IgD-negative memory B cell (primary cell): ENCODE measurements at regions not wholly inside any gene's neighbourhood (a gene's known extent, or its start where the extent isn't known, plus 50 kb on each side); places are given as distances from the start of the nearest gene placed in this dataset.
"Not testable (repeated sequence)": the region's sequence is repeated elsewhere in the genome, so short reads cannot be mapped to it uniquely, and the experiment has no call there.

Experiments
- H3K27ac Mint-ChIP-seq, 3 donors: one replicate each; pipeline ENCODE4 v1.8.0; 2020 to 2022; ENCODE audit warnings: mild to moderate bottlenecking in 3 of 3, mixed read lengths in 3 of 3, moderate library complexity in 1 of 3
- H3K27me3 Mint-ChIP-seq: one replicate; pipeline ENCODE4 v1.8.0; 2021; ENCODE audit warnings: mixed read lengths
- H3K36me3 Mint-ChIP-seq: one replicate; pipeline ENCODE4 v1.8.0; 2020; ENCODE audit warnings: mild to moderate bottlenecking, mixed read lengths
- H3K4me1 Mint-ChIP-seq, 3 donors: one replicate each; pipeline ENCODE4 v1.8.0; 2020 to 2022; ENCODE audit warnings: mixed read lengths in 3 of 3, mild to moderate bottlenecking in 1 of 3
- H3K4me3 Mint-ChIP-seq, 4 donors: one replicate each; pipeline ENCODE4 v1.8.0; 2020 to 2022; ENCODE audit warnings: mild to moderate bottlenecking in 4 of 4, mixed read lengths in 4 of 4, moderate library complexity in 3 of 4
- H3K9me3 Mint-ChIP-seq, 3 donors: one replicate each; pipeline ENCODE4 v1.8.0; 2020 to 2021; ENCODE audit warnings: mixed read lengths in 3 of 3, mild to moderate bottlenecking in 1 of 3

- no peak overlapping the region for H3K27ac Mint-ChIP-seq
- H3K4me3 Mint-ChIP-seq = no peak overlapping the region
- no peaks in the 10 kb centered on the region for H3K27me3 Mint-ChIP-seq
- no peaks in the 10 kb centered on the region for H3K36me3 Mint-ChIP-seq
- no peaks in the 10 kb centered on the region for H3K4me1 Mint-ChIP-seq
- H3K9me3 Mint-ChIP-seq = peaks cover 0 to 5% (median 2%) of the 10 kb centered on the region in 3 donors
Observed at GRCh38 chr4:32864713-32865351, 2144.7 kb downstream of the PCDH7 start.

DNA sequence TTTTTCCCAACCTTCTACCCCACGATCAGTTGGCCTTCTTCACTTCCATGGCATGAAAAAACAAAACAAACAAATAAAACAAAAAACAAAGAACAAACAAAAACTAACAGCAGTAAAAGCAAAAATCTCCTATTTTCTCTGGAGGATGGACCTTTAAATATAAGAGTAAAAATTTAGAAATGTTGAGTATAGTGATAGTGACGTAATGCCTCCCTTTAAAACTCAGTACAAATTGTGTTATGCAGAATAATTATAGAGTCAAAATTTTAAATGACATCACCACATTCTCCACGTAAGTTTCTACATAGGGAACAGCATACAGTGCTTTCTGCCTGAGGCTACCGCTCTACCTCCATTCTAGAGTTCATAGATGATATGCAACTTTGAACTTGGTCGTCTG, 2156.4 kb downstream of the PCDH7 start:
- Mint-ChIP-seq H3K4me1 (no peaks in the 10 kb centered on the region), H3K27me3 (no peaks in the 10 kb centered on the region)

GRCh38 chr4:32879913-32880312, 2159.7 kb downstream of the PCDH7 start:
- no peak overlapping the region for H3K4me3 Mint-ChIP-seq
- H3K4me1 Mint-ChIP-seq = no peaks in the 10 kb centered on the region
- no peak overlapping the region for H3K27ac Mint-ChIP-seq
- no peaks in the 10 kb centered on the region for H3K36me3 Mint-ChIP-seq
- H3K27me3 Mint-ChIP-seq = no peaks in the 10 kb centered on the region
- H3K9me3 Mint-ChIP-seq = peaks cover 0 to 4% (median 0%) of the 10 kb centered on the region in 3 donors

More for the DNA sequence above, 2156.4 kb downstream of the PCDH7 start:
- Mint-ChIP-seq H3K36me3 (no peaks in the 10 kb centered on the region), H3K27ac (no peak overlapping the region), H3K4me3 (no peak overlapping the region), H3K9me3 (peaks cover 1 to 6% (median 4%) of the 10 kb centered on the region in 3 donors)

- no peaks in the 10 kb centered on the region for H3K4me1 Mint-ChIP-seq
- no peaks in the 10 kb centered on the region for H3K36me3 Mint-ChIP-seq
- no peak overlapping the region for H3K27ac Mint-ChIP-seq
- H3K4me3 Mint-ChIP-seq = no peak overlapping the region
- peaks cover 0 to 3% (median 0%) of the 10 kb centered on the region in 3 donors for H3K9me3 Mint-ChIP-seq
- H3K27me3 Mint-ChIP-seq = no peaks in the 10 kb centered on the region
Observed at GRCh38 chr4:32884198-32884597, 2164.0 kb downstream of the PCDH7 start.

GRCh38 chr4:32890398-32890797, 2170.2 kb downstream of the PCDH7 start:
- Mint-ChIP-seq H3K36me3 (no peaks in the 10 kb centered on the region), H3K4me1 (no peaks in the 10 kb centered on the region), H3K4me3 (no peak overlapping the region), H3K27me3 (no peaks in the 10 kb centered on the region), H3K27ac (no peak overlapping the region), H3K9me3 (peaks cover 0 to 5% (median 0%) of the 10 kb centered on the region in 3 donors)

DNA sequence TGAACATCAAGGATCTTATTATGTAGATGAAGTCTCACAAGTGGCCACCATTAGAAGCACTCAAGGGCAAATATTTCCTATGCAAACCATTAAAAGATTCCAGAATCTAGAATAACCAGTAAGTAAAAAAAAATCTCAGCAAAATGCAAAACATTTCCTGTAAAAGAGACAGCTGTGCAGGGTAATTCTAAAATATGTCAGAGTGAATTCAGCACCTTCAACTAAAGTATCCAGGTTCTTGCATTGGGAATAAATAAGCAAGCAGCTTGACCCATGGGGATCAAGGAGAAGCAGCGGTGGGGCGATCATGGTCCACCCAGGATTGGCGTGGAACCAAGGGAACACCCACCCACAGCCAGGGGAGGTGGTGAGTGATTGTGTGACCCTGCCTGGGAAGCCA, 2188.9 kb downstream of the PCDH7 start:
- Mint-ChIP-seq H3K4me3 (no peak overlapping the region), H3K27me3 (no peaks in the 10 kb centered on the region), H3K36me3 (no peaks in the 10 kb centered on the region), H3K9me3 (peaks cover 0 to 13% (median 6%) of the 10 kb centered on the region in 3 donors), H3K4me1 (no peaks in the 10 kb centered on the region), H3K27ac (no peak overlapping the region)

- no peaks in the 10 kb centered on the region for H3K4me1 Mint-ChIP-seq
- no peaks in the 10 kb centered on the region for H3K36me3 Mint-ChIP-seq
- peaks cover 0 to 13% (median 4%) of the 10 kb centered on the region in 3 donors for H3K9me3 Mint-ChIP-seq
- no peaks in the 10 kb centered on the region for H3K27me3 Mint-ChIP-seq
- H3K27ac Mint-ChIP-seq = peak overlapping the region in 1 of 3 donors; percentile 59
- no peak overlapping the region for H3K4me3 Mint-ChIP-seq
Observed at GRCh38 chr4:32909736-32910135, 2189.6 kb downstream of the PCDH7 start.

DNA sequence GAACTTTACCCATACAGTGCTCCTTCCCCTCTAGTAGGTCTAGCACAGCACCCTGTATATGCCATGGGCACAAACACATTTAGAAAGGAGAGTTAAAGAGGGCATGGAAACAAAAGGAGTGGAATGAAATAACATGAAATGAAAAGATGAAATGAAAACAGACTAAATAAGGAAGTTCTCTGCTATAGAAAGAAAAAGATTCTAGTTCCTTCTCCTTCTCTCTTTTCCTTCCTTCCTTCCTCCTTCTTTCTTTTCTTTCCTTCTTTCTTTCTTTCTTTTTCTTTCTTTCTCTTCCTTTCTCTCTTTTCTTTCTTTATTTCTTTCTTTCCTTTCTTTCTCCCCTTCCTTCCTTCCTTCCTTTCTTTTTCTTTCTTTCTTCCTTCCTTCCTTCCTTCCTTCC, 2197.4 kb downstream of the PCDH7 start:
- Mint-ChIP-seq H3K4me3 (no peak overlapping the region), H3K36me3 (no peaks in the 10 kb centered on the region), H3K27ac (no peak overlapping the region), H3K27me3 (no peaks in the 10 kb centered on the region), H3K9me3 (peaks cover 0 to 9% (median 0%) of the 10 kb centered on the region in 3 donors), H3K4me1 (no peaks in the 10 kb centered on the region)

DNA sequence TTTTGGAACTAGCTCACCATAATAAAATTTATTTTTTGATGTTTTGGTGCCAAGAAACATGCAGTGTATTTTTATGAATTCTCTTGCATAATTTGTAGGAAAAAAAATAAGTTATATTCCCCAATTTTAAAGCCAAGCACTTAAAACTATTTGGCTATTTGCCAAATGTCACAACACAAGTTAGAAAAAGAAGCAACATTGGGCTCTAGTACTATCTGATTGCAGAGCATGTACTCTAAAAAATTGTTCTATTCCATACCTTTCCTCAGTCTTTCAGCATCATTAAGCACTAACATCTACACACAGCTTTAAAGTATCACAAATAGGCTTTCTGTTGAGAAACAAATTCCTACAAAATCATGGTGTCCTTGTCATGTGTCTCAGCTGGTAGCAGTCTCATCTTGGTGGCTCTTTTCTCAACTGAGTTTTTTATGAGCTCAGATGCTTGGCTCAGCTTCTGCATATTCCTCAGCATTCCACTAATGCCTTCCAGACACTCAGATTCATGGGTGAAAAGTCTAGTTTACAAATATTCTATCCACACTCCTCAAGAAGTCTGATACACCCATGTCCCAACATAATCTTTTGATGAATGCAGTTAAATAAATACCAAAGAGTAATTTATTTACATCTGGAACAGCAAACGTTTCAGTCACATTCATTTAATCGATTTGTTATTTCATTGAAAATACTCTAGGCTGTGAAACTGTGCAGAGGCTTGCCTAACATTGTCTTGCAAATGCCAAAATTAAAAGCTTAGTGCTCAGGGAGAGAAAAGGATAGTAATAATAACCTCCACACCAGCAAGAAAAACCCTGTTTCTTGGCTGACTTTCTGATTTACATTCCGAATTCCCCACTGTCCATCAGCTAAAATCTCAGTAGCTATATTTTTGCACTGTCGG, 2209.9 kb downstream of the PCDH7 start:
- peaks cover 0 to 4% (median 4%) of the 10 kb centered on the region in 3 donors for H3K9me3 Mint-ChIP-seq
- H3K27me3 Mint-ChIP-seq = no peaks in the 10 kb centered on the region
- no peak overlapping the region for H3K4me3 Mint-ChIP-seq
- H3K36me3 Mint-ChIP-seq = no peaks in the 10 kb centered on the region
- H3K27ac Mint-ChIP-seq = no peak overlapping the region
- no peaks in the 10 kb centered on the region for H3K4me1 Mint-ChIP-seq

- Mint-ChIP-seq H3K9me3 (peaks cover 0 to 4% (median 3%) of the 10 kb centered on the region in 3 donors), H3K27ac (no peak overlapping the region), H3K4me1 (no peaks in the 10 kb centered on the region), H3K27me3 (no peaks in the 10 kb centered on the region), H3K4me3 (no peak overlapping the region), H3K36me3 (no peaks in the 10 kb centered on the region)
Observed at GRCh38 chr4:32930700-32931099, 2210.5 kb downstream of the PCDH7 start.

DNA sequence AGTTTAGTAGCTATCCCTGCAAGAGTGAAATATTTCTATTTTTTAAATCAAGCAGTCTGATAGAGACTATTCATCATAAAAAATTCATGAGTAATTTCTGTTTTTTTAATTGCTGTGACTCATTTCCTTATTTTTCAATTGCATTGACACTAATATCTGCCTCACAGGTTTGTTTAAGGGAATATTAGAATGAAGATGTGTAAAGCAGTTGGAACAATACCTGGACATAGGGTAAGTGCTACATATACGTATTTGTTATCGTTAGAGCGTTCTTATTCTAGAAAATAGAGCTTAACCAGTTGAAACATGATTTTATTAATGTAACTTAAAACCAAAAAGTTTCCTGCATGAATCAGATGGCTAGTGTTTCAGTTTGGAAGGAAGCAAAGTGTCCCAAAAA, 2211.3 kb downstream of the PCDH7 start:
- Mint-ChIP-seq H3K27ac (no peak overlapping the region), H3K9me3 (peaks cover 0 to 4% (median 0%) of the 10 kb centered on the region in 3 donors), H3K4me1 (no peaks in the 10 kb centered on the region), H3K4me3 (no peak overlapping the region), H3K36me3 (no peaks in the 10 kb centered on the region), H3K27me3 (no peaks in the 10 kb centered on the region)

DNA sequence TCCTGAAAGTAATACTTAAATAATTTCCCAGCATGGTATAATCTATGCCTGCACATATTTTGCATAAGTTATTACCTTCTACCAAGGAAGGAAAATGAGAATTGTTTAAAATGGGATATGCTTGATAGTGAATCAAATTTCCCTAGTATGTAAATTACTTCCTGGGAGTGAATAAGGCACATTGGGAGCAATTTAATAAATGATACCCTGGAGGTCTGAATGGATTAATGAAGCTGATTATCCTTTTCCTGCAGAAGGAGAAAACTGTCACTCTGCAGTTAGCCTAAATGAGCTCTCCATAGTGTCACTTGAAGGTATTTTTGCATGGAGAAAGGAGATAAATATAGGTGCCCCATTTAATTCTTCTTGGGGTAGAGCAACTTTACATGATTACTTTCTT, 2212.0 kb downstream of the PCDH7 start:
- Mint-ChIP-seq H3K4me3 (no peak overlapping the region), H3K27me3 (no peaks in the 10 kb centered on the region), H3K4me1 (no peaks in the 10 kb centered on the region), H3K9me3 (peaks cover 0 to 4% (median 0%) of the 10 kb centered on the region in 3 donors), H3K36me3 (no peaks in the 10 kb centered on the region), H3K27ac (no peak overlapping the region)

- H3K27ac Mint-ChIP-seq, H3K9me3 Mint-ChIP-seq, H3K4me3 Mint-ChIP-seq, H3K27me3 Mint-ChIP-seq, H3K4me1 Mint-ChIP-seq, H3K36me3 Mint-ChIP-seq: not testable (repeated sequence)
Observed at GRCh38 chr4:32939222-32939621, 2219.1 kb downstream of the PCDH7 start.

DNA sequence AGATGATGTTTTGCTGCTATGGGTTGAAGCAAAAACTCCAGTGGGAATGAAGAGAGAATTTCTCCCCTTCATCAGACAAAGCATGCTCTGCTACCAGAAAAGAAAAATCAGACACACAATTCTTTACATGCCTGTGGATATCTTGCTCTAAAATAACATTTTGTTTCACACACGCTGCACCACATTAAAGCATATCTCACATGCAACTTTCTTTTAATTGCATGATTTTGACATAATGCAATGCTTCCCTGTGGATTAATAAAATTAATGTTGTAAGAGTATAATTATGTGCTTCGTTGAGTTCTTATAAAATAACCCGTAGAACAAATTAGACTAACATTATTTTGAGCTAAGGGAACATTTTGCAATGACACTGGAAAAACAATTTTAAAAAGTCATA, 2230.7 kb downstream of the PCDH7 start:
- Mint-ChIP-seq H3K9me3 (peaks cover 0 to 6% (median 3%) of the 10 kb centered on the region in 3 donors), H3K36me3 (no peaks in the 10 kb centered on the region), H3K27me3 (no peaks in the 10 kb centered on the region), H3K4me3 (no peak overlapping the region), H3K27ac (no peak overlapping the region), H3K4me1 (peaks cover 0 to 1% (median 0%) of the 10 kb centered on the region in 3 donors)

- peaks cover 0 to 1% (median 0%) of the 10 kb centered on the region in 3 donors for H3K4me1 Mint-ChIP-seq
- no peak overlapping the region for H3K27ac Mint-ChIP-seq
- H3K27me3 Mint-ChIP-seq = no peaks in the 10 kb centered on the region
- no peak overlapping the region for H3K4me3 Mint-ChIP-seq
- H3K9me3 Mint-ChIP-seq = peaks cover 0 to 2% (median 0%) of the 10 kb centered on the region in 3 donors
- no peaks in the 10 kb centered on the region for H3K36me3 Mint-ChIP-seq
Observed at GRCh38 chr4:32958586-32958985, 2238.4 kb downstream of the PCDH7 start.
